ENCODE measurements at regions not wholly inside any gene's neighbourhood (a gene's known extent, or its start where the extent isn't known, plus 50 kb on each side); places are given as distances from the start of the nearest gene placed in this dataset.
"Not testable (repeated sequence)": the region's sequence is repeated elsewhere in the genome, so short reads cannot be mapped to it uniquely, and the experiment has no call there.

DNA sequence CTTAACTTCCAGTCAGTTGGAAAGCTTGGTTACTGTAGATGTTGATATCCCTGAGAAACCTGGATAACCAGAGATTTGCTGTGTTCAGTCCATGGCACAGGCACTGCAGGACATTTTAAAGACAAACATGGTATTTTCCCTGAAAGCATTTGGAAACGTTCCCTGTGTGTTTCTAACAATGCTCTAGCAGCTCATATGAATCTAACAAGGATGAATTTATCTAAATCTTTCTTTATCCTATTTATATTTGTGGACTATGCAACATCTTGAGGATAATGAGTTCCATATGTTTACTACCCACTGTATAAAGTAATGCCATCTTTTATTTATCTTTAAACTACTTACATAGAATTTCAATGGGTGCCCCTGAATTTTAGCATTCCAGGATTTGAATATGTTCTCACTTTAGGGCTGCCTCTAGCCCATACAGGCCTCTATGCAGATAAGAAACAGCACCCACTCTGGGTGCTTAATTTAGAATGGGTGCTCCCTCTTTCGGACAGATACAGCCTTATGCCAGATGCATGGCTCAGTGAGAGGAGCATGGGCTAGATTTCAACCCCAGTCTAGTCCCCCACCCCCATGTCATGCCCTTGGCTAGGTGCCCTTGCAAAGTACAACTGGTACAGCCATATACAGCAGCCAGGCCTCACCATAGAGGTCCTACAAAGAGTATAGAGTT lies 50.6 kb upstream of the NEMP2 start:
- Histone ChIP-seq H3K4me2 (ENCODE audit: low read length) (no peak overlapping the region), H3K4me3 (ENCODE audit: low read depth, low read length) (no peak overlapping the region), H3K79me2 (no peaks in the 10 kb centered on the region), H3K9ac (no peak overlapping the region), H3K9me3 (ENCODE audit: control insufficient read depth, low read length) (no peaks in the 10 kb centered on the region), H3K36me3 (ENCODE audit: control insufficient read depth, insufficient read depth, low read length) (no peaks in the 10 kb centered on the region), H3K27ac (no peak overlapping the region), H3K27me3 (ENCODE audit: control insufficient read depth, insufficient read depth, low read length) (no peaks in the 10 kb centered on the region), H2AFZ (no peak overlapping the region), H3K4me1 (no peaks in the 10 kb centered on the region)
- TF ChIP-seq, protein P1, sequence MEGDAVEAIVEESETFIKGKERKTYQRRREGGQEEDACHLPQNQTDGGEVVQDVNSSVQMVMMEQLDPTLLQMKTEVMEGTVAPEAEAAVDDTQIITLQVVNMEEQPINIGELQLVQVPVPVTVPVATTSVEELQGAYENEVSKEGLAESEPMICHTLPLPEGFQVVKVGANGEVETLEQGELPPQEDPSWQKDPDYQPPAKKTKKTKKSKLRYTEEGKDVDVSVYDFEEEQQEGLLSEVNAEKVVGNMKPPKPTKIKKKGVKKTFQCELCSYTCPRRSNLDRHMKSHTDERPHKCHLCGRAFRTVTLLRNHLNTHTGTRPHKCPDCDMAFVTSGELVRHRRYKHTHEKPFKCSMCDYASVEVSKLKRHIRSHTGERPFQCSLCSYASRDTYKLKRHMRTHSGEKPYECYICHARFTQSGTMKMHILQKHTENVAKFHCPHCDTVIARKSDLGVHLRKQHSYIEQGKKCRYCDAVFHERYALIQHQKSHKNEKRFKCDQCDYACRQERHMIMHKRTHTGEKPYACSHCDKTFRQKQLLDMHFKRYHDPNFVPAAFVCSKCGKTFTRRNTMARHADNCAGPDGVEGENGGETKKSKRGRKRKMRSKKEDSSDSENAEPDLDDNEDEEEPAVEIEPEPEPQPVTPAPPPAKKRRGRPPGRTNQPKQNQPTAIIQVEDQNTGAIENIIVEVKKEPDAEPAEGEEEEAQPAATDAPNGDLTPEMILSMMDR (IDR thresholded peaks at IDR 0.05): no peak

DNA sequence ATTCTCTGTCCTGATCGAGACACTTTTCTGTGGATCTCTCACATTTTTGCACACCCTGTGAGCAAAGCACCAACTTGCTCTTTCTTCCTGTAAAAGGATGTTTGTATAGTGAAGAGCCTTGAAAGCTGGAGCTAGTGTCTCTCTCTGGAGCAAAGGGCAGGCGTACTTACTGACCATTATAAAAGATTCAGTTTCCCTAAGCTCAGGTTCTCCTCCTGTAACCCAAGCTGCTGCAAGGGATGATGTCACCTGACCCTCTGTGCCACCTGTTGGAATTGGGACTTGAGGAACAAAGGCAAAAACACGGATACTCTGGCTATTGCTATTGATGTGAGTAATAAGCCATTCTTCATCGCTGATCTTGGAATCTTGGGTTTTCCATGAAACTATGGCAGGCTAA lies 52.6 kb upstream of the NEMP2 start:
- Histone ChIP-seq H3K79me2 (no peaks in the 10 kb centered on the region), H3K4me2 (ENCODE audit: low read length) (no peak overlapping the region), H3K4me1 (no peaks in the 10 kb centered on the region), H3K9ac (no peak overlapping the region), H3K36me3 (ENCODE audit: control insufficient read depth, insufficient read depth, low read length) (no peaks in the 10 kb centered on the region), H3K27ac (no peak overlapping the region), H3K27me3 (ENCODE audit: control insufficient read depth, insufficient read depth, low read length) (no peaks in the 10 kb centered on the region), H3K4me3 (ENCODE audit: low read depth, low read length) (no peak overlapping the region), H2AFZ (no peak overlapping the region), H3K9me3 (ENCODE audit: control insufficient read depth, low read length) (no peaks in the 10 kb centered on the region)
- TF ChIP-seq, protein P1 (IDR thresholded peaks at IDR 0.05): no peak

DNA sequence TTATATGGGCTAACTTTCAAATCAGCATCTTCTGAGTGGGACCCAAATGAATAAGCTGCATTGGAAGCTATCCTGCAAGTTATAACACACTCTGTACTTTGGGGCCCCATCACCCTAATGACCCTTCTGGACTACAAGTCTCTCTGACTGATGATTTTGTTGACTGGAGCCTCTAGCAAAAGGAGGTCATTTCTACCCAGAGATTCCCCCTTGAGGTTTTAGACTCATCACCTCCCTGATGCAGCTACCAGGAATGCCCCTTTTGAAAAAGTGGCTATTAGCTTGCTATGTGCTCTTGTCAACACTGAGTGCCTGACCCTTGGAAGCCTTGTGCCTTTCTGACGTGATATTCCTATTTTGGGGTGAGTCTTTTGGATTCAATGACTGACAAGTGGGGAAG lies 54.5 kb upstream of the NEMP2 start:
- Histone ChIP-seq H3K4me1 (no peaks in the 10 kb centered on the region), H3K4me2 (ENCODE audit: low read length) (no peak overlapping the region), H2AFZ (no peak overlapping the region), H3K36me3 (ENCODE audit: control insufficient read depth, insufficient read depth, low read length) (no peaks in the 10 kb centered on the region), H3K27me3 (ENCODE audit: control insufficient read depth, insufficient read depth, low read length) (no peaks in the 10 kb centered on the region), H3K4me3 (ENCODE audit: low read depth, low read length) (no peak overlapping the region), H3K27ac (no peak overlapping the region), H3K79me2 (no peaks in the 10 kb centered on the region), H3K9me3 (ENCODE audit: control insufficient read depth, low read length) (no peaks in the 10 kb centered on the region), H3K9ac (no peak overlapping the region)
- TF ChIP-seq, protein P1 (IDR thresholded peaks at IDR 0.05): no peak

DNA sequence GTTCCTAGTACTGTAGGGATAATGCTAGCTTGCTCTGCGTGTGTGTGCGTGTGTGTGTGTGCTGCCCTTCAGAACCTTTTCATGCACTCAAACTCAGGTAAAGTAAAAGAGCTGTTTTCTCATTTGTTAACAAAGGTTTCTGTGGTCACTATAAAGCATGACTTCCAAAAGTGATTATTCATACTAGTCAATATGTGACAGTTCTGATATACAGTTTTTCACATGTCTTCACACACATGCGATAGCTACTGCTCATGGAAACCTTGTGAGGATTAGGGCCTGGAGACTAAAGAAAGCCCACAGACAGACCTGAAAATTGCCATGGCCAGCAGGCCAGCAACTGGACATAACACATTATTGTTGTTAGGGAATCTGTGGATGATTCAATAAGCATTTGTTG lies 56.9 kb upstream of the NEMP2 start:
- Histone ChIP-seq H3K79me2 (no peaks in the 10 kb centered on the region), H3K9ac (no peak overlapping the region), H3K4me3 (ENCODE audit: low read depth, low read length) (no peak overlapping the region), H3K4me2 (ENCODE audit: low read length) (no peak overlapping the region), H3K27me3 (ENCODE audit: control insufficient read depth, insufficient read depth, low read length) (no peaks in the 10 kb centered on the region), H2AFZ (no peak overlapping the region), H3K27ac (no peak overlapping the region), H3K9me3 (ENCODE audit: control insufficient read depth, low read length) (no peaks in the 10 kb centered on the region), H3K36me3 (ENCODE audit: control insufficient read depth, insufficient read depth, low read length) (no peaks in the 10 kb centered on the region), H3K4me1 (no peaks in the 10 kb centered on the region)
- TF ChIP-seq, protein P1 (IDR thresholded peaks at IDR 0.05): no peak

DNA sequence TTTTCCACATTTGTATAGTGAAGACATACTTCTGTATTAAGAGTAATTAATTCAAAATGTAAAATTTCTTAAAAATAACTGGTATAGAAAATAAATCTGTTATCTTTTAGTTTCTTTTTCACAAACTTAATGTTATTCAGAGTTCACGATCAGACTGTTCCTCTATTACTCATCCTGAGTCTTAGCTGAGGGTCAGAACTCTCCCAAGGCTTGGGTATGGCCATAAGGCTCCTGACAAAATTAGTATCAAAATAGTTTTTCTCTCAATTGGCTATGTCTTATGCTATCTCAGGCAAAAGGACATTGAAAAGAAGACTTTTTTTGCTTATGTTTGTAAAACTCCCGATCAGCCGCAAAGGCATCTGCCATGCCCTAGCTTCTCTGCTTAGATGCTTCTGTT lies 56.1 kb upstream of the NAB1 start:
- no peaks in the 10 kb centered on the region for H3K9me3 ChIP-seq (ENCODE audit: control insufficient read depth, low read length)
- H2AFZ ChIP-seq: no peak overlapping the region
- H3K4me1 ChIP-seq: no peaks in the 10 kb centered on the region
- no peaks in the 10 kb centered on the region for H3K27me3 ChIP-seq (ENCODE audit: control insufficient read depth, insufficient read depth, low read length)
- H3K9ac ChIP-seq: no peak overlapping the region
- no peak overlapping the region for H3K4me2 ChIP-seq (ENCODE audit: low read length)
- no peaks in the 10 kb centered on the region for H3K36me3 ChIP-seq (ENCODE audit: control insufficient read depth, insufficient read depth, low read length)
- TF ChIP-seq, protein P1 (IDR thresholded peaks at IDR 0.05): no peak
- H3K4me3 ChIP-seq (ENCODE audit: low read depth, low read length): no peak overlapping the region
- no peak overlapping the region for H3K27ac ChIP-seq
- no peaks in the 10 kb centered on the region for H3K79me2 ChIP-seq

DNA sequence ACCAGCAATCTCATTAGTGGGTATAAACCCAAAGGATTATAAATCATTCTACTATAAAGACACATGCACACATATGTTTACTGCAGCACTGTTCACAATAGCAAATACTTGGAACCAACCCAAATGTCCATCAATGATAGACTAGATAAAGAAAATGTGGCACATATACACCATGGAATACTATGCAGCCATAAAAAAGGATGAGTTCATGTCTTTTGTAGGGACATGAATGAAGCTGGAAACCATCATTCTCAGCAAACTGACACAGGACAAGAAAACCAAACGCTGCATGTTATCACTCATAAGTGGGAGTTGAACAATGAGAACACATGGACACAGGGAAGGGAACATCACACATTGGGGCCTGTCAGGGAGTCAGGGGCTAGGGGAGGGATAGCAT lies 53.0 kb upstream of the NAB1 start:
- H3K4me2 ChIP-seq (ENCODE audit: low read length); H3K4me1 ChIP-seq; H3K27me3 ChIP-seq (ENCODE audit: control insufficient read depth, insufficient read depth, low read length); H3K9ac ChIP-seq; H3K36me3 ChIP-seq (ENCODE audit: control insufficient read depth, insufficient read depth, low read length); H3K79me2 ChIP-seq; H2AFZ ChIP-seq; H3K9me3 ChIP-seq (ENCODE audit: control insufficient read depth, low read length); H3K27ac ChIP-seq; H3K4me3 ChIP-seq (ENCODE audit: low read depth, low read length): not testable (repeated sequence)
